ENCODE measurements at regions not wholly inside any gene's neighbourhood (a gene's known extent, or its start where the extent isn't known, plus 50 kb on each side); places are given as distances from the start of the nearest gene placed in this dataset.

DNA sequence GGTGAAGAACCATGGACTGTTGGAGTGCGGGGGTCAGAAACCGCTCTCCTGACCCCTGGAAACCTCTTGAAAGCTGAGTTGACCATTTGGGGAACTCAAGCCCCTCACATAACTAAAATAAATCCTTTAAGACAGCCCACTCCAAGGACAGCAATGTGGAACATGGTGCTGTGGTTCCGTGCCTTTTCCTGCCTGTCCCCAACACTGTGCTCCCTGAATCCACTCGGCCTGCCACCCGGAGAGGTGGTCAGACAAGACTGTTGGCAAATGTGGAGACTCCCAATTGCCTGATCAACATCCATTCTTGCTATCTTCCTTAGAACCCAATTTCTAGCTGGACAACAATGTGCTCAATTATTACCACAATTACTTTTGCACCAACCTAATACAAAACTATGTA, 286.0 kb downstream of the NPHP4 start:
- Mint-ChIP-seq H3K27me3 (ENCODE audit: insufficient read depth, low read depth) (peaks cover 10% of the 10 kb centered on the region), H3K4me1 (peaks cover 15% of the 10 kb centered on the region), H3K36me3 (no peaks in the 10 kb centered on the region), H3K27ac (no peak overlapping the region), H3K9me3 (no peaks in the 10 kb centered on the region), H3K4me3 (no peak overlapping the region)
- no peaks in the 10 kb centered on the region for H3K4me1 ChIP-seq
- no peak overlapping the region for H2AFZ ChIP-seq (replicated peaks)
- TF ChIP-seq EZH2 (IDR thresholded peaks at IDR 0.05) (no peak), EZH2phosphoT487 (IDR thresholded peaks at IDR 0.05) (no peak)
- TF ChIP-seq, protein P1, sequence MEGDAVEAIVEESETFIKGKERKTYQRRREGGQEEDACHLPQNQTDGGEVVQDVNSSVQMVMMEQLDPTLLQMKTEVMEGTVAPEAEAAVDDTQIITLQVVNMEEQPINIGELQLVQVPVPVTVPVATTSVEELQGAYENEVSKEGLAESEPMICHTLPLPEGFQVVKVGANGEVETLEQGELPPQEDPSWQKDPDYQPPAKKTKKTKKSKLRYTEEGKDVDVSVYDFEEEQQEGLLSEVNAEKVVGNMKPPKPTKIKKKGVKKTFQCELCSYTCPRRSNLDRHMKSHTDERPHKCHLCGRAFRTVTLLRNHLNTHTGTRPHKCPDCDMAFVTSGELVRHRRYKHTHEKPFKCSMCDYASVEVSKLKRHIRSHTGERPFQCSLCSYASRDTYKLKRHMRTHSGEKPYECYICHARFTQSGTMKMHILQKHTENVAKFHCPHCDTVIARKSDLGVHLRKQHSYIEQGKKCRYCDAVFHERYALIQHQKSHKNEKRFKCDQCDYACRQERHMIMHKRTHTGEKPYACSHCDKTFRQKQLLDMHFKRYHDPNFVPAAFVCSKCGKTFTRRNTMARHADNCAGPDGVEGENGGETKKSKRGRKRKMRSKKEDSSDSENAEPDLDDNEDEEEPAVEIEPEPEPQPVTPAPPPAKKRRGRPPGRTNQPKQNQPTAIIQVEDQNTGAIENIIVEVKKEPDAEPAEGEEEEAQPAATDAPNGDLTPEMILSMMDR (IDR thresholded peaks at IDR 0.05) = no peak
- no peak overlapping the region for H3K27ac ChIP-seq
- no peaks in the 10 kb centered on the region for H4K20me1 ChIP-seq (ENCODE audit: low read depth)
- DNase-seq (ENCODE audit: low spot score) = no peak
- H3K9me3 ChIP-seq (ENCODE audit: low read depth) = no peaks in the 10 kb centered on the region
- no peaks in the 10 kb centered on the region for H3K79me2 ChIP-seq (ENCODE audit: low read depth)
- no peaks in the 10 kb centered on the region for H3K27me3 ChIP-seq
- H3K4me3 ChIP-seq = no peak overlapping the region
- no peak overlapping the region for H3K4me2 ChIP-seq
- H3K9ac ChIP-seq = no peak overlapping the region
- H3K36me3 ChIP-seq = no peaks in the 10 kb centered on the region
- H3F3A ChIP-seq (ENCODE audit: low read depth) = no peaks in the 10 kb centered on the region

DNA sequence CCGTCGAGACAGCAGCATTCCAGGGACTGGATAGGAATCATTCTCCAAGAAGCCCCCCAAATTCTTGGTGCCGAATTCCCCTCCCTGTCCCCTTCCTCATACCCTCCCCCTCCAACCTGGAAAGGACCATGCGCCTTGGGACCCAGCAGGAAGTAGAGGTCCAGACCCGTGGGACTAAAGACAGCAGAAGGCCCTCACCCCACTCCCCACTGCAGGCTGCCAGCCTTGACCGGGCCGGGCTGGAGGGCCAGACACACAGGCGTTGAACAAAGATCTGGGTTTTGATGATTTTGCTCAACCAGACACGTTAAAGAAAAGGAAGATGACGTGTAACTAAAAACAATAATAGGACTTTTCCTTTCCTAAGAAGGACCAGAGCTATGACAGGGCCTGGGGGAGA, 286.5 kb downstream of the NPHP4 start:
- no peaks in the 10 kb centered on the region for H4K20me1 ChIP-seq (ENCODE audit: low read depth)
- no peaks in the 10 kb centered on the region for H3K9me3 ChIP-seq (ENCODE audit: low read depth)
- Mint-ChIP-seq H3K27ac (no peak overlapping the region), H3K36me3 (no peaks in the 10 kb centered on the region), H3K4me3 (no peak overlapping the region), H3K27me3 (ENCODE audit: insufficient read depth, low read depth) (peaks cover 10% of the 10 kb centered on the region), H3K4me1 (peaks cover 15% of the 10 kb centered on the region), H3K9me3 (no peaks in the 10 kb centered on the region)
- TF ChIP-seq EZH2 (IDR thresholded peaks at IDR 0.05) (no peak), EZH2phosphoT487 (IDR thresholded peaks at IDR 0.05) (no peak)
- TF ChIP-seq, protein P1 (IDR thresholded peaks at IDR 0.05) = no peak
- no peaks in the 10 kb centered on the region for H3K79me2 ChIP-seq (ENCODE audit: low read depth)
- no peaks in the 10 kb centered on the region for H3K36me3 ChIP-seq
- H3F3A ChIP-seq (ENCODE audit: low read depth) = no peaks in the 10 kb centered on the region
- H3K4me2 ChIP-seq = no peak overlapping the region
- H3K27ac ChIP-seq = no peak overlapping the region
- DNase-seq (ENCODE audit: low spot score) = no peak
- no peak overlapping the region for H2AFZ ChIP-seq (replicated peaks)
- H3K9ac ChIP-seq = no peak overlapping the region
- no peaks in the 10 kb centered on the region for H3K4me1 ChIP-seq
- no peak overlapping the region for H3K4me3 ChIP-seq
- H3K27me3 ChIP-seq = no peaks in the 10 kb centered on the region

DNA sequence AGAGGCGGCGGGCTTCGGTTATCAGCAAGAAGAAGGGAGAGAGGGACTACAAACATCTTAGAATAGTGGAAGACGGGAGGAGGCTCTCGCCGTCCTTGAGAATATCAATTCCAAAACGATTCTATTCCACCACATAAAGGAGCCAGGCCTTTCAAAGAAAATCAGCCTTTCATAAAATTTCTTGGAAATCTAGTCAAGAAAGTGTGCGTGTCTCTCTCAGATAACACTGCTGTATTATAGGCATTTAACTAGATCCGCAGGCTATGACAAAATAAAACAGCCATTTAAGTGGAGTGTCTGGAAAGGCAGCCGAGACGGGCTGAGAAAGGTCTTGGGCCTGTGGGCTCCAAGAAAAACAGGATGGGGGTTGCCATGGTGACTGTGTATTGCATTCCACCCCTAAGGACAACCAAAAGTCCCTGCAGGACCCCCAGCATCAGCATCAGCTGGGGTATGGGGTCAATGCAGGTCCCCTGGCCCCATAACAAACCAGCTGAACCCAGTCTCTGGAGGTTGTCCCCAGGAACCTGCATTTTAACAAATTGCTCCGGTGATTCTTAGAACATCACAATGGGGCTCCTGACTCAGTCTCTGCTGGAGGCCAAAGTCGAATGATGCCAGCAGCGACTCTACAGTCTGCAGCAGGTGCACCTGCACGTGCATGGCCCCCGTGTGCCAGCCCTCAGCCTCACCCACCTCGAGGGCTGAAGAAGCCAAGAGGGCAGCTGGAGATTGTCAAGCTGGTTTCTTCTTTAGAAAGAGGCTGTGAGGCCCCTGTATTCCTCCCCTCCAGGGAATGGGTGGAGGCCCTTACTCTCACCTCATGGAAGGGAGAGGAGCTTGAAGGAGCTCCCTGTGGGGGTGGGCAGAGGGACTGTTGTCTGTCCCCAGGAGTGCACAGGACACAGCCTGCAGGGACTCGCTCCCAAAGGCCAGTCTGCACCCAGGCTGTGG, 287.4 kb downstream of the NPHP4 start:
- H3K4me3 Mint-ChIP-seq = no peak overlapping the region
- TF ChIP-seq, protein P1 (IDR thresholded peaks at IDR 0.05) = no peak
- TF ChIP-seq EZH2phosphoT487 (IDR thresholded peaks at IDR 0.05) = no peak
- no peak for TF ChIP-seq EZH2 (IDR thresholded peaks at IDR 0.05)
- Histone ChIP-seq H3K27me3 (no peaks in the 10 kb centered on the region), H3K4me2 (no peak overlapping the region), H3K27ac (no peak overlapping the region), H3K9me3 (ENCODE audit: low read depth) (no peaks in the 10 kb centered on the region), H2AFZ (replicated peaks) (no peak overlapping the region), H3K9ac (no peak overlapping the region), H4K20me1 (ENCODE audit: low read depth) (no peaks in the 10 kb centered on the region), H3K4me1 (no peaks in the 10 kb centered on the region), H3K36me3 (no peaks in the 10 kb centered on the region), H3K4me3 (no peak overlapping the region), H3F3A (ENCODE audit: low read depth) (no peaks in the 10 kb centered on the region), H3K79me2 (ENCODE audit: low read depth) (no peaks in the 10 kb centered on the region)
- H3K27ac Mint-ChIP-seq = no peak overlapping the region
- peaks cover 5% of the 10 kb centered on the region for H3K9me3 Mint-ChIP-seq
- H3K4me1 Mint-ChIP-seq = peaks cover 15% of the 10 kb centered on the region
- H3K27me3 Mint-ChIP-seq (ENCODE audit: insufficient read depth, low read depth) = peaks cover 10% of the 10 kb centered on the region
- H3K36me3 Mint-ChIP-seq = no peaks in the 10 kb centered on the region
- DNase-seq (ENCODE audit: low spot score) = no peak

Data from neural progenitor cell (in vitro differentiated cells).